Amniotic epithelial cell (primary cell): ENCODE measurements at regions not wholly inside any gene's neighbourhood (a gene's known extent, or its start where the extent isn't known, plus 50 kb on each side); places are given as distances from the start of the nearest gene placed in this dataset.

Experiments
- DNase-seq: peaks from one replicate; pipeline ENCODE4 v3.0.0-alpha.2; 2010; ENCODE audit warnings: low read depth

GRCh38 chr16:74232806-74233465 is 63.7 kb upstream of the PSMD7 start:
- no peak for DNase-seq

- DNase-seq = no peak
These were observed 66.5 kb upstream of the PSMD7 start for GRCh38 chr16:74230126-74230525.

GRCh38 chr16:74226338-74226954 is 70.2 kb upstream of the PSMD7 start:
- no peak for DNase-seq

GRCh38 chr16:74224828-74225612 is 71.6 kb upstream of the PSMD7 start:
- DNase-seq = no peak

GRCh38 chr16:74221828-74222227 is 74.8 kb upstream of the PSMD7 start:
- DNase-seq = no peak

- no peak for DNase-seq
These were observed 76.9 kb upstream of the PSMD7 start for GRCh38 chr16:74219706-74220105.

- DNase-seq = no peak
These were observed 77.7 kb upstream of the PSMD7 start for GRCh38 chr16:74218871-74219270.

GRCh38 chr16:74216319-74216718 is 80.3 kb upstream of the PSMD7 start:
- peak; percentile 12 for DNase-seq

GRCh38 chr16:74215249-74215648 is 81.4 kb upstream of the PSMD7 start:
- DNase-seq = no peak

- no peak for DNase-seq
These were observed 83.2 kb upstream of the PSMD7 start for GRCh38 chr16:74213372-74213771.

GRCh38 chr16:74210245-74210644 is 86.4 kb upstream of the PSMD7 start:
- no peak for DNase-seq

GRCh38 chr16:74202009-74202408 is 94.6 kb upstream of the PSMD7 start:
- no peak for DNase-seq

- no peak for DNase-seq
These were observed 95.0 kb upstream of the PSMD7 start for GRCh38 chr16:74201576-74201975.

- no peak for DNase-seq
These were observed 95.7 kb upstream of the PSMD7 start for GRCh38 chr16:74200921-74201320.

- no peak for DNase-seq
These were observed 96.8 kb upstream of the PSMD7 start for GRCh38 chr16:74199842-74200124.

GRCh38 chr16:74199066-74199841 is 97.4 kb upstream of the PSMD7 start:
- DNase-seq = no peak

GRCh38 chr16:74192281-74192797 is 104.3 kb upstream of the PSMD7 start:
- no peak for DNase-seq

GRCh38 chr16:74190292-74190691 is 106.3 kb upstream of the PSMD7 start:
- no peak for DNase-seq

GRCh38 chr16:74188856-74189255 is 107.8 kb upstream of the PSMD7 start:
- no peak for DNase-seq

GRCh38 chr16:74186561-74186971 is 110.0 kb upstream of the PSMD7 start:
- no peak for DNase-seq

- DNase-seq = no peak
These were observed 111.8 kb upstream of the PSMD7 start for GRCh38 chr16:74184839-74185238.

- DNase-seq = no peak
These were observed 112.8 kb upstream of the PSMD7 start for GRCh38 chr16:74183601-74184360.
